H9 (cell line): ENCODE measurements at regions not wholly inside any gene's neighbourhood (a gene's known extent, or its start where the extent isn't known, plus 50 kb on each side); places are given as distances from the start of the nearest gene placed in this dataset.

Experiments
- DNase-seq: peaks from one replicate; pipeline ENCODE4 v3.0.0-alpha.2; 2017
- H2AFZ ChIP-seq: one replicate; pipeline ENCODE4 v1.6.1; 2013; ENCODE audit warnings: mild to moderate bottlenecking, low read length, control low read depth, moderate library complexity
- H2AK5ac ChIP-seq: 2 replicates; pipeline ENCODE4 v1.6.1; 2013; ENCODE audit warnings: low read length, control low read depth, mixed read lengths; ENCODE audit not compliant: insufficient read length
- H2BK120ac ChIP-seq: one replicate; pipeline ENCODE4 v1.6.1; 2013; ENCODE audit warnings: low read depth, mild to moderate bottlenecking, low read length, control low read depth, inconsistent platforms; ENCODE audit not compliant: poor library complexity, severe bottlenecking
- H2BK12ac ChIP-seq: 2 replicates; pipeline ENCODE4 v1.6.1; 2013; ENCODE audit warnings: low read length, control low read depth, mixed read lengths, low read depth; ENCODE audit not compliant: insufficient read length
- H2BK15ac ChIP-seq: 2 replicates; pipeline ENCODE4 v1.6.1; 2013; ENCODE audit warnings: low read depth, low read length, control low read depth
- H2BK20ac ChIP-seq: one replicate; pipeline ENCODE4 v1.6.1; 2013; ENCODE audit warnings: low read depth, mild to moderate bottlenecking, low read length, control low read depth, inconsistent platforms; ENCODE audit not compliant: poor library complexity, severe bottlenecking
- H2BK5ac ChIP-seq: 2 replicates; pipeline ENCODE4 v1.6.1; 2013; ENCODE audit warnings: low read length, control low read depth, mixed read lengths; ENCODE audit not compliant: insufficient read length
- H3K14ac ChIP-seq: 2 replicates; pipeline ENCODE4 v1.6.1; 2013; ENCODE audit warnings: low read length, control low read depth; ENCODE audit not compliant: insufficient read depth
- H3K18ac ChIP-seq: 2 replicates; pipeline ENCODE4 v1.6.1; 2013; ENCODE audit warnings: low read depth, mild to moderate bottlenecking, mixed read lengths, low read length, control low read depth; ENCODE audit not compliant: insufficient read length
- H3K23ac ChIP-seq: 2 replicates; pipeline ENCODE4 v1.6.1; 2013; ENCODE audit warnings: low read length, control low read depth, mixed read lengths, low read depth; ENCODE audit not compliant: insufficient read length
- H3K23me2 ChIP-seq: 2 replicates; pipeline ENCODE4 v1.6.1; 2013; ENCODE audit warnings: low read depth, mild to moderate bottlenecking, mixed read lengths, low read length, control low read depth; ENCODE audit not compliant: insufficient read length, poor library complexity, severe bottlenecking
- H3K27ac ChIP-seq: 2 replicates; pipeline ENCODE4 v1.5.1; 2013; ENCODE audit warnings: low read length, control low read depth, mixed read lengths, low read depth; ENCODE audit not compliant: insufficient read length
- H3K27me3 ChIP-seq: 2 replicates; pipeline ENCODE4 v1.6.1; 2013; ENCODE audit warnings: low read length, control low read depth, inconsistent platforms; ENCODE audit not compliant: insufficient read depth
- H3K4ac ChIP-seq: 2 replicates; pipeline ENCODE4 v1.6.1; 2013; ENCODE audit warnings: low read depth, mild to moderate bottlenecking, control low read depth, inconsistent platforms, low read length, moderate library complexity
- H3K4me1 ChIP-seq: 2 replicates; pipeline ENCODE4 v1.6.1; 2013; ENCODE audit warnings: low read length, control low read depth, inconsistent platforms; ENCODE audit not compliant: insufficient read depth
- H3K4me2 ChIP-seq: 2 replicates; pipeline ENCODE4 v1.6.1; 2013; ENCODE audit warnings: low read length, control low read depth, mixed read lengths; ENCODE audit not compliant: insufficient read length, insufficient read depth
- H3K56ac ChIP-seq: 2 replicates; pipeline ENCODE4 v1.6.1; 2013; ENCODE audit warnings: low read depth, mild to moderate bottlenecking, mixed read lengths, low read length, control low read depth; ENCODE audit not compliant: insufficient read length
- H3K79me1 ChIP-seq: 2 replicates; pipeline ENCODE4 v1.6.1; 2013; ENCODE audit warnings: low read depth, mild to moderate bottlenecking, moderate library complexity, low read length, control low read depth, inconsistent platforms; ENCODE audit not compliant: insufficient read depth, poor library complexity, severe bottlenecking
- H3K79me2 ChIP-seq: 2 replicates; pipeline ENCODE4 v1.6.1; 2013; ENCODE audit warnings: low read length, control low read depth, inconsistent platforms; ENCODE audit not compliant: insufficient read depth
- H3K9ac ChIP-seq: 2 replicates; pipeline ENCODE4 v1.6.1; 2013; ENCODE audit warnings: low read length, control low read depth, mixed read lengths; ENCODE audit not compliant: insufficient read length; ENCODE audit errors: extremely low read depth
- H3K9me3 ChIP-seq: one replicate; pipeline ENCODE4 v1.6.1; 2013; ENCODE audit warnings: low read depth, low read length, inconsistent platforms; ENCODE audit not compliant: control insufficient read depth
- H3T11ph ChIP-seq: one replicate; pipeline ENCODE4 v1.6.1; 2013; ENCODE audit warnings: mild to moderate bottlenecking, low read length, control low read depth, inconsistent platforms
- H4K20me1 ChIP-seq: one replicate; pipeline ENCODE4 v1.6.1; 2013; ENCODE audit not compliant: control insufficient read depth, insufficient read length, insufficient read depth
- H4K5ac ChIP-seq: 2 replicates; pipeline ENCODE4 v1.6.1; 2013; ENCODE audit warnings: low read depth, mild to moderate bottlenecking, mixed read lengths, low read length, control low read depth; ENCODE audit not compliant: insufficient read length
- H4K8ac ChIP-seq: replicated peaks from 2 replicates; pipeline ENCODE4 v1.6.1; 2013; ENCODE audit warnings: low read length, control low read depth, mixed read lengths, low read depth; ENCODE audit not compliant: insufficient read length
- H4K91ac ChIP-seq: 2 replicates; pipeline ENCODE4 v1.6.1; 2013; ENCODE audit warnings: low read depth, mild to moderate bottlenecking, moderate library complexity, mixed read lengths, low read length, control low read depth; ENCODE audit not compliant: insufficient read length
- H3K27ac Mint-ChIP-seq, 3 experiments: 2 replicates in 2 of 3; 3 replicates in 1 of 3; pipeline ENCODE4 v1.8.0; 2020 to 2021; ENCODE audit warnings: mixed read lengths in 3 of 3, mild to moderate bottlenecking in 1 of 3, moderate library complexity in 1 of 3
- H3K27me3 Mint-ChIP-seq: 2 replicates; pipeline ENCODE4 v1.8.0; 2021; ENCODE audit warnings: low read depth, mild to moderate bottlenecking, moderate library complexity, mixed read lengths
- H3K36me3 Mint-ChIP-seq, 3 experiments: 2 replicates in 2 of 3; 3 replicates in 1 of 3; pipeline ENCODE4 v1.8.0; 2020 to 2021; ENCODE audit warnings: low read depth in 3 of 3, mixed read lengths in 3 of 3; ENCODE audit not compliant: insufficient read depth in 1 of 3
- H3K4me1 Mint-ChIP-seq, 2 experiments: 2 replicates each; pipeline ENCODE4 v1.8.0; 2020; ENCODE audit warnings: mixed read lengths in 2 of 2
- H3K4me3 Mint-ChIP-seq, 2 experiments: 2 replicates in 1 of 2; 3 replicates in 1 of 2; pipeline ENCODE4 v1.8.0; 2020 to 2021; ENCODE audit warnings: mild to moderate bottlenecking in 2 of 2, mixed read lengths in 2 of 2, moderate library complexity in 1 of 2
- H3K9me3 Mint-ChIP-seq, 2 experiments: 2 replicates in 1 of 2; 3 replicates in 1 of 2; pipeline ENCODE4 v1.8.0; 2020; ENCODE audit warnings: mild to moderate bottlenecking in 2 of 2, mixed read lengths in 2 of 2, moderate library complexity in 1 of 2
- TF ChIP-seq, protein P1 (sequence below): fragments of 200-600 bp; sonication (generic); conservative IDR thresholded peaks from 3 replicates; pipeline ENCODE4 v1.8.0; 2021; ENCODE audit warnings: antibody characterized with exemption, mild to moderate bottlenecking

DNA sequence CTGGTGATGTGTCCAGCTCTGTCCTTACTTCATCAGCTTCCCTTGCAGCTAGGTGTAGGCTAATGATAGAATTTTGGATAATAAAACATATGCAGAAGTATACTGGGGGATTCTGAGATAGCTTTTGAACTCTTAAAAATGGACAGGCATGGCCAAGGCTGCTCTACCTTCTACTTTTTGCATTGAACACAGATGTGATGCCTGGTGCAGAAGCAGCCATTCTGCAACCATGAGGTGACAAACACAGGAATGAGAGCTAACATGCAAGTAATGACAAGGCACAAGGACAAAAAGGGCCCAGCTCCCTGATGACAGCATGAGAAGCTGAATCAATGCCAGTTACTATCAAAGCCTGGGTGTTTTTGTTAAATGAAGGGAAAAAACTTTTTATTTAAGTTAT is 686.5 kb upstream of the AUTS2 start:
- H3K9me3 ChIP-seq: no peaks in the 10 kb centered on the region
- H3K4me1 ChIP-seq: no peaks in the 10 kb centered on the region
- H3K14ac ChIP-seq: no peak overlapping the region
- H3K9ac ChIP-seq: no peak overlapping the region
- H3K56ac ChIP-seq: no peak overlapping the region
- no peaks in the 10 kb centered on the region; the same call in 1 of the 2 replicates for H3K27me3 Mint-ChIP-seq
- H2BK12ac ChIP-seq: no peak overlapping the region
- H4K5ac ChIP-seq: no peak overlapping the region
- no peak overlapping the region for H3K4ac ChIP-seq
- no peak overlapping the region for H3K23ac ChIP-seq
- TF ChIP-seq, protein P1, sequence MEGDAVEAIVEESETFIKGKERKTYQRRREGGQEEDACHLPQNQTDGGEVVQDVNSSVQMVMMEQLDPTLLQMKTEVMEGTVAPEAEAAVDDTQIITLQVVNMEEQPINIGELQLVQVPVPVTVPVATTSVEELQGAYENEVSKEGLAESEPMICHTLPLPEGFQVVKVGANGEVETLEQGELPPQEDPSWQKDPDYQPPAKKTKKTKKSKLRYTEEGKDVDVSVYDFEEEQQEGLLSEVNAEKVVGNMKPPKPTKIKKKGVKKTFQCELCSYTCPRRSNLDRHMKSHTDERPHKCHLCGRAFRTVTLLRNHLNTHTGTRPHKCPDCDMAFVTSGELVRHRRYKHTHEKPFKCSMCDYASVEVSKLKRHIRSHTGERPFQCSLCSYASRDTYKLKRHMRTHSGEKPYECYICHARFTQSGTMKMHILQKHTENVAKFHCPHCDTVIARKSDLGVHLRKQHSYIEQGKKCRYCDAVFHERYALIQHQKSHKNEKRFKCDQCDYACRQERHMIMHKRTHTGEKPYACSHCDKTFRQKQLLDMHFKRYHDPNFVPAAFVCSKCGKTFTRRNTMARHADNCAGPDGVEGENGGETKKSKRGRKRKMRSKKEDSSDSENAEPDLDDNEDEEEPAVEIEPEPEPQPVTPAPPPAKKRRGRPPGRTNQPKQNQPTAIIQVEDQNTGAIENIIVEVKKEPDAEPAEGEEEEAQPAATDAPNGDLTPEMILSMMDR: no peak
- H3K4me1 Mint-ChIP-seq: peaks cover 0 to 7% of the 10 kb centered on the region in 2 experiments; a peak in 2 of 4 replicates
- no peaks in the 10 kb centered on the region for H4K20me1 ChIP-seq
- H3K4me3 Mint-ChIP-seq: no peak overlapping the region
- H2AFZ ChIP-seq: no peak overlapping the region
- no peak overlapping the region for H3K4me2 ChIP-seq
- no peak overlapping the region for H4K8ac ChIP-seq
- H3K27ac Mint-ChIP-seq: no peak overlapping the region
- no peaks in the 10 kb centered on the region for H3K27me3 ChIP-seq
- H2AK5ac ChIP-seq: no peak overlapping the region
- peaks cover 0 to 19% (median 5%) of the 10 kb centered on the region in 3 experiments; a peak in 6 of 7 replicates for H3K36me3 Mint-ChIP-seq
- no peaks in the 10 kb centered on the region for H3K23me2 ChIP-seq
- H2BK5ac ChIP-seq: no peak overlapping the region
- no peaks in the 10 kb centered on the region for H3K79me1 ChIP-seq
- no peak overlapping the region for H4K91ac ChIP-seq
- no peaks in the 10 kb centered on the region for H3K79me2 ChIP-seq
- no peak overlapping the region for H2BK120ac ChIP-seq
- H3K9me3 Mint-ChIP-seq: peaks cover 14 to 16% of the 10 kb centered on the region in 2 experiments
- H3T11ph ChIP-seq: no peak overlapping the region
- no peak overlapping the region for H3K27ac ChIP-seq
- DNase-seq: no peak
- no peak overlapping the region for H3K18ac ChIP-seq
- no peak overlapping the region for H2BK20ac ChIP-seq
- H2BK15ac ChIP-seq: no peak overlapping the region
